ENCODE measurements at regions not wholly inside any gene's neighbourhood (a gene's known extent, or its start where the extent isn't known, plus 50 kb on each side); places are given as distances from the start of the nearest gene placed in this dataset.

DNA sequence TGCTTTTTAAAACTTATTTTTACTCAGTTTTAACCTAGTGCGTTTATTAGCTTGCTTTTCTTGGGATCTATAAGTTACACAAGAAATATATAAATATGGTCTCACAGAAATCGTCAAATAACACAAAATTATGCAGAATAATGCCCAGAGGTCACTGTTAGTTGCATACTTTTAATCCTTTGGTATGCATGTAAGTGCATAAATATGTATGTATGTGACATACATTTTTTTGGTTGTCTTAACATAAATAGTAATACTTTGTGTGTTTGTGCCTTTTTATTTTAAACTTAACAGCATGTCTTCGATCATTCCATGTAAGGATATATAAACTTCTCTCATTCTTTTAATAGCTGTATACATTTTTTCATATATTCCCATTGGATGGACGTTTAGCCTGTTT is 459.6 kb downstream of the PCNX1 start:
- no peak for TF ChIP-seq SUZ12 (IDR thresholded peaks at IDR 0.05; ENCODE audit: extremely low read depth, insufficient read depth, insufficient read length)
- TF ChIP-seq YY1 (IDR thresholded peaks at IDR 0.05; ENCODE audit: insufficient read depth, insufficient read length), result no peak
